NT2/D1 (cell line): ENCODE measurements at regions not wholly inside any gene's neighbourhood (a gene's known extent, or its start where the extent isn't known, plus 50 kb on each side); places are given as distances from the start of the nearest gene placed in this dataset.

Experiments used
- DNase-seq: peaks from one replicate; pipeline ENCODE4 v3.0.0-alpha.2; 2011; ENCODE audit warnings: low read depth, low spot score
- H3K27me3 ChIP-seq: 2 replicates; pipeline ENCODE4 v1.6.0; 2011; ENCODE audit warnings: mild to moderate bottlenecking; ENCODE audit not compliant: insufficient read length, insufficient read depth
- H3K36me3 ChIP-seq: 2 replicates; pipeline ENCODE4 v1.6.1; 2011; ENCODE audit warnings: mild to moderate bottlenecking, low read length, mixed read lengths; ENCODE audit not compliant: insufficient read depth, insufficient read length
- H3K4me1 ChIP-seq: 2 replicates; pipeline ENCODE4 v1.5.1; 2011; ENCODE audit not compliant: insufficient read depth, insufficient read length
- H3K4me3 ChIP-seq: 2 replicates; pipeline ENCODE4 v1.5.1; 2011; ENCODE audit warnings: low read depth; ENCODE audit not compliant: insufficient read length
- H3K9ac ChIP-seq: 2 replicates; pipeline ENCODE4 v1.6.0; 2011; ENCODE audit warnings: low read depth; ENCODE audit not compliant: insufficient read length
- H3K9me3 ChIP-seq: 2 replicates; pipeline ENCODE4 v1.5.1; 2011; ENCODE audit warnings: mild to moderate bottlenecking, low read length; ENCODE audit not compliant: insufficient read depth
- SUZ12 ChIP-seq: IDR thresholded peaks from 2 replicates; pipeline ENCODE4 v1.6.1; 2011; ENCODE audit not compliant: insufficient read length, insufficient read depth; ENCODE audit errors: extremely low read depth
- YY1 ChIP-seq: IDR thresholded peaks from 2 replicates; pipeline ENCODE4 v1.6.1; 2011; ENCODE audit not compliant: insufficient read length, insufficient read depth
- ZNF274 ChIP-seq: IDR thresholded peaks from 2 replicates; pipeline ENCODE4 v1.6.1; 2011; ENCODE audit warnings: mild to moderate bottlenecking, low read depth, low read length

GRCh38 chr3:8451696-8452095, 49.9 kb upstream of the LMCD1 start:
- DNase-seq, result no peak
- H3K4me1 ChIP-seq, result peaks cover 3% of the 10 kb centered on the region
- H3K36me3 ChIP-seq, result no peaks in the 10 kb centered on the region
- no peaks in the 10 kb centered on the region for H3K9me3 ChIP-seq
- no peak overlapping the region for H3K9ac ChIP-seq
- no peak overlapping the region for H3K4me3 ChIP-seq
- no peaks in the 10 kb centered on the region for H3K27me3 ChIP-seq
- TF ChIP-seq SUZ12 (no peak), ZNF274 (no peak), YY1 (no peak)
